OCI-LY3 (cell line): ENCODE measurements at regions not wholly inside any gene's neighbourhood (a gene's known extent, or its start where the extent isn't known, plus 50 kb on each side); places are given as distances from the start of the nearest gene placed in this dataset.

Experiments
- CTCF ChIP-seq: fragments of 200-600, 300-600 bp; sonication (generic); IDR thresholded peaks from 2 replicates; pipeline ENCODE4 v1.5.1; 2014; ENCODE audit warnings: antibody characterized with exemption, low read length, low read depth
- EZH2phosphoT487 ChIP-seq: fragments of 200-600 bp; shearing (Covaris generic); IDR thresholded peaks from 2 replicates; pipeline ENCODE4 v1.6.1; 2018; ENCODE audit warnings: antibody characterized with exemption, mixed run types, low read depth

DNA sequence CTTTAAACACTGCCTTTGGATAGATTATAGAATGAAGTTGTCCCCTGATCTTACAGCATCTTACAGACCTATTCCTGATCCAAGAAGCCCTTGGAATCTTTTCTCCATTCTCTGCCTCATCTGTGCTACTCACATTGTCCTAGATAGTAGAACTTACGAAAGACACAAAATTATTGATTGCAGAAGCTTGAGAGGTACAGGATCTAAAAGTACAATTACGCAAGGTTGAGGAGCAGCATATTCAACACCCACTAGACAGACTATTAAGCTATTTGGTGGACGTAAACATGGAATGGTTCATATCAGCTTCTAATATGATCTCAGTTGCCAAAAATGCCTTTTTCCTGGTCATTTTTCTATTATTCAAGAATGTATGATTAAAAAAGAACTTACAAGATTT lies 90.5 kb upstream of the SEM1 start:
- TF ChIP-seq CTCF (no peak), EZH2phosphoT487 (no peak)
